GM13977 (cell line): ENCODE measurements at regions not wholly inside any gene's neighbourhood (a gene's known extent, or its start where the extent isn't known, plus 50 kb on each side); places are given as distances from the start of the nearest gene placed in this dataset.

Experiments used
- DNase-seq: peaks from one replicate; pipeline ENCODE4 v3.0.0; 2012; ENCODE audit warnings: low spot score
- in situ Hi-C: fragments of 300-500 bp; cut with MboI; formaldehyde crosslinking; loops from one replicate; pipeline ENCODE4 v1.12.0; 2022; ENCODE audit warnings: low sequenced_read_pairs, low pct_unique_long_range_greater_than_20kb, mixed read lengths, inconsistent platforms; ENCODE audit not compliant: unreplicated experiment
- TF ChIP-seq, protein P1 (sequence below): IDR thresholded peaks from 2 replicates; pipeline ENCODE4 v1.5.1; 2012; ENCODE audit warnings: mild to moderate bottlenecking, control low read depth; ENCODE audit not compliant: insufficient read depth; ENCODE audit errors: extremely low read depth, missing control alignments

GRCh38 chr2:122249673-122250072, 494.2 kb downstream of the TSN start:
- in situ Hi-C loops: no loop called here
- no peak for DNase-seq
- TF ChIP-seq, protein P1, sequence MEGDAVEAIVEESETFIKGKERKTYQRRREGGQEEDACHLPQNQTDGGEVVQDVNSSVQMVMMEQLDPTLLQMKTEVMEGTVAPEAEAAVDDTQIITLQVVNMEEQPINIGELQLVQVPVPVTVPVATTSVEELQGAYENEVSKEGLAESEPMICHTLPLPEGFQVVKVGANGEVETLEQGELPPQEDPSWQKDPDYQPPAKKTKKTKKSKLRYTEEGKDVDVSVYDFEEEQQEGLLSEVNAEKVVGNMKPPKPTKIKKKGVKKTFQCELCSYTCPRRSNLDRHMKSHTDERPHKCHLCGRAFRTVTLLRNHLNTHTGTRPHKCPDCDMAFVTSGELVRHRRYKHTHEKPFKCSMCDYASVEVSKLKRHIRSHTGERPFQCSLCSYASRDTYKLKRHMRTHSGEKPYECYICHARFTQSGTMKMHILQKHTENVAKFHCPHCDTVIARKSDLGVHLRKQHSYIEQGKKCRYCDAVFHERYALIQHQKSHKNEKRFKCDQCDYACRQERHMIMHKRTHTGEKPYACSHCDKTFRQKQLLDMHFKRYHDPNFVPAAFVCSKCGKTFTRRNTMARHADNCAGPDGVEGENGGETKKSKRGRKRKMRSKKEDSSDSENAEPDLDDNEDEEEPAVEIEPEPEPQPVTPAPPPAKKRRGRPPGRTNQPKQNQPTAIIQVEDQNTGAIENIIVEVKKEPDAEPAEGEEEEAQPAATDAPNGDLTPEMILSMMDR: no peak

DNA sequence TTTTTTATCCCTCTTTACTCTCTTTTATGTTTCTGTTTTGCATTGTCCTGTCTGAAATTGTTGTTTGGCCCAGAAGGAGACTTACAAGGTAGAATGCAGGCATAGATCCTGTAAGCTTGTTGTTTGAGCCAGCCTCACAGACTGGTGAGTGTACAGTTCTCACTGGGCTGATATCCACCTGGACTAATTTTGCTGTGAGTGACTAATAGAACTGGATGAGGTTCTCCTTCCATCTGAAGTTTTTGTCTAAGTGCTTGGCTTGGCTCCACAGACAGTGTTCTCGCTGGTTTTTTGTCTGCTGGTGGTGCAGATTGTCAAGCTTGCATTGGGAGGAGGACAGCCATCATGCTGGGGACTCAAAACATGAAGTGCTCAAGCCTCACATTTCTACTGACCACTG, 495.7 kb downstream of the TSN start:
- DNase-seq: no peak
- TF ChIP-seq, protein P1: no peak

DNA sequence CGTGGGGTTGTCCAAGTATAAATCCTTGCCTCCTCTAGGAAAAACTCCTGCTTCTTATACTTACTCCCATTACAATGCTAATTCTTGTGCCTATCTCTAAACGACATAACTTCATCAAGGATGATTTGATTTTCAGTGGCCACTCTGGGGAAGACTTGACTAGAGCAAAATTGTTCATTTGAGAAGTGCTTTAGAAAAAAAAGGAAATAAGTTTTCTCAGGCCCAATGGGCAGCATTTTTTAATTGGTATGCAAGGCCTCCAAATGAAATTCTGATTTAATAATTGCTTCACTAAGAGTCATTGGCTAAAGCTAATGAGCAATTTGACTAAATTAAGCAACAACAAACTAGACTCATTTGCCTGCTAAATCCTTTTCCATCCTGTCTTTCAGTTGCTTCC, 496.1 kb downstream of the TSN start:
- TF ChIP-seq, protein P1: no peak
- no peak for DNase-seq
- in situ Hi-C loops: no loop called here

More for the DNA sequence above, 495.7 kb downstream of the TSN start:
- in situ Hi-C loops: no loop called here

GRCh38 chr2:122255924-122256323, 500.5 kb downstream of the TSN start:
- in situ Hi-C loops: no loop called here
- no peak for DNase-seq
- TF ChIP-seq, protein P1: no peak

- in situ Hi-C loops: no loop called here
- no peak for DNase-seq
- TF ChIP-seq, protein P1: no peak
Measured at GRCh38 chr2:122261911-122262310, 506.5 kb downstream of the TSN start.

DNA sequence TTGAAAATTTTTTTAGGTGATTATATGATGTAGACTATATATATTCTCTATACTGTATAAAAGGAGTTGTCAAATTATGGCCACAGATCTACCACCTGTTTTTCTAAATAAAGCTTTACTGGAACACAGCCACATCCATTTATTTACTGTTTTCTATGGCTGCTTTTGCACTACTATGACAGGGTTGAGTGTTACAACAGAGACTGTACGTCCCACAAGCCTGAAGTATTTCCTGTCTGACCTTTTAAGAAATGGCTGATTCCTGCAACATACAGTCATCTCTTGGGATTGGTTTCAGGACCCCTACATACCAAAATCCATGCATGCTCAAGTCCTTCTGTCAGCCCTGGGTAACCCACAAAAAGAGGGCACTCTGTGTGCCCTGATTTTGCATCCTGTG, 508.3 kb downstream of the TSN start:
- in situ Hi-C loops: no loop called here
- DNase-seq: no peak
- TF ChIP-seq, protein P1: no peak

GRCh38 chr2:122266636-122267035, 511.2 kb downstream of the TSN start:
- in situ Hi-C loops: no loop called here
- DNase-seq: no peak
- TF ChIP-seq, protein P1: no peak
